ENCODE measurements at regions not wholly inside any gene's neighbourhood (a gene's known extent, or its start where the extent isn't known, plus 50 kb on each side); places are given as distances from the start of the nearest gene placed in this dataset.

DNA sequence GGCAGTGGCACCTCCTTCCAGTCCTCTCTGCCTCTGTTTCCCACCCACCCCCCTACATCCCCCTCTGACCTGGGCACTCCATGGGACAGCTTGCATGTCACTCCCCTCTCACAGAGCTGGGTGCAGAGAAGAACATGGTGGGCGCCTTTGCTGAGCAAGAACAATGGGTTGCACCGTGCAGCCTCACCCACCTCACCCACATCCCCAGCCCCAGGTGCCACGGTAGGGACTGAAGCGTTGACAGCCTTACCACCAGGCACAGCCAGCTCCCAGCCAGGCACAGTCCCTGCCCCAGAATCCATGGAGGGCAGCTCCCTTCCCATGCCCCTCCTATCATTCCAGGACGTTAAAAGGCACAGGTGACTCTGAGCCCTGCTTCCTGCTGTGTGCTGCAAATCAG, 93.1 kb upstream of the VSTM2B start:
- no peak for DNase-seq

DNA sequence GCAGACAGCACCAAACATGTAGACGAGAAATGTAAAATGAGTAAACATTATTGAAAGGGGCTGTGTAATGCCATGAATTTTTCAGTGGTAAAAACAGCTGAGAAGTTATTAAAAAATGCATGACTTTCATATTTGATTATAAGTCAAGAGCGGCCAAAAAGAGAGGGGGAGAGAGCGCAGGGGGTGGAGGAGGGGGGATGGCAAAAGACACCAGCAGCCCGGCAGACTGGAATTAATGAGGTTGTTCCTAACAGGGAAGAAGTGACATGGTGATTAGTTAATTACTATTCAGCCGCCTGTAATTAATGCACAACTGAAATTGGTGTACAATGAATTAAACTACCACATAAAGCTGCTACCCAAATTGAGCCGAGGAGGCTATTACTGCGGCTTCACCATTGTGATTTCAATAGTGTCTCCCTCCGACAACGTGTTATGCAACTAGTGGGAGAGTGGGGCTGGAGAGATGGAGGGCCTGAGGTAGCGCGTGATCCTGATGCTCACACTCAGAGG, 89.1 kb upstream of the VSTM2B start:
- DNase-seq = no peak

DNA sequence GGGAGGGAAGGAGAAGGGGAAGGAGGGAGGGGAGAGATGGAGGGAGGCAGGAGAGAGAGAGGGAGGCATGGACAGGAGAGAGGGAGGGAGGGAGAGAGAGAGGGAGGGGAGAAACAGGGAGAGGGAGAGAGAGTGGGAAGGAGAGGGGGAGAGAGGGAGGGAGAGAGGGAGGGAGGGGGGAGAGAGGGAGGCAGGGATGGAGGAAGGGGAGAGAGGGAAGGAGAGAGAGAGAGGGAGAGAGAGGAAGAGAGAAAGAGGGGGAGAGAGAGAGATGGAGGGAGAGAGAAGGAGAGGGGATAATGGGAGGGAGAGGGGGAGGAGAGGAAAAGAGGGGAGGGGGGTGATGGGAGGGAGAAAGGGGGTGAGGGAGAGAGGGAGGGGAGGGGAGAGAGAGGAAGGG, 86.8 kb upstream of the VSTM2B start:
- DNase-seq = no peak

DNA sequence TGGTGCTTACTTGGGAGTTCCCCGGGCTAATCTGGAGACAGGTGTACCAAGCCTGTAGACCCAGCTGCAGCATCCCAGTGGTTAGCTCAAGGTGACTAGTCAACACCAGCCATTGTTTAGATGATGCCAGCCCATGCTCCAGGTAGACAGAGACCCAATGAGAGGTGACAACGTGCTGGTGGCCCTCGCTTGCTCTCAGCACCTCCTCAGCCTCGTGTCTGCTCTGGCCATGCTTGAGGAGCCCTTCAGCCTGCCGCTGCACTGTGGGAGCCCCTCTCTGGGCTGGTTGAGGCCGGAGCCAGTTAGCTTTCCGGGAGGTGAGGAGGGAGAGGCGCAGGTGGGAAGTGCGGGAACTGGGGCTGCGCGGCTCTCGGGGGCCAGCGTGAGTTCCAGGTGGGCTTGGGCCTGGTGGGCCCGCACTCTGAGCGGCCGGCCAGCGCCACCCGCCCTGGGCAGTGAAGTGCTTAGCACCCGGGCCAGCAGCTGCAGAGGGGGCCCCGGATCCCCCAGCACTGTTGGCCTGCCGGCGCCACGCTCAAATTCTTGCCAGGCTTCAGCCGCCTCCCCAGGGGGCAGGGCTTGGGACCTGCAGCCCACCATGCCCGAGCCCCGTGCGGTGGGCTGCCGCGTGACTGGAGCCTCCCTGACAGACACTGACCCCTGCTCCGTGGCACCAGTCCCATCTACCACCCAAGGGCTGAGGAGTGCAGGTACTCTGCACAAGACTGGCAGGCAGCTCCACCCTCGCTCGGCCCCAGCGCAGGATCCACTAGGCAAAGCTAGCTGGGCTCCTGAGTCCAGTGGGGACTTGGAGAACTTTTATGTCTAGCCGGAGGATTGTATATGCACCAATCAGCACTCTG, 85.9 kb upstream of the VSTM2B start:
- no peak for DNase-seq

DNA sequence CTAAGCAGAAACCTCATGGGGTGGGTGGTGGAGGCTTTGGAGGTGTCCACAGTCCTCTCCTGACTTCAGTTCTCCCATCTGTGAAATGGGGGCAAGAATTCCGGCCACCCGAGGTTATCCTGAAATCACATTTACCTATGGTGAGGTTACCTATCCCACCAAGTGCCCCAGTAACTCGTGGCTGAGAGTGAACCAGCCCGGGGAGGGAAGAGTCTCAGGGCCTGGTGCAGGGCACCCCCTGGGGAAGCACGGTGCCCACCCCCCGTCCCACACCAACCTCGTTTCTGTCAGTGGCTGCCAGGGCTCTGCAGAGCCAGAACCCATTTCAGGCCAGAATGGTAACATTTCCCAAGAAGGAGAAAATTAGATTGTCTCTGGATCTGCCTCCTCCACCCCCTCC, 83.7 kb upstream of the VSTM2B start:
- DNase-seq = no peak

DNA sequence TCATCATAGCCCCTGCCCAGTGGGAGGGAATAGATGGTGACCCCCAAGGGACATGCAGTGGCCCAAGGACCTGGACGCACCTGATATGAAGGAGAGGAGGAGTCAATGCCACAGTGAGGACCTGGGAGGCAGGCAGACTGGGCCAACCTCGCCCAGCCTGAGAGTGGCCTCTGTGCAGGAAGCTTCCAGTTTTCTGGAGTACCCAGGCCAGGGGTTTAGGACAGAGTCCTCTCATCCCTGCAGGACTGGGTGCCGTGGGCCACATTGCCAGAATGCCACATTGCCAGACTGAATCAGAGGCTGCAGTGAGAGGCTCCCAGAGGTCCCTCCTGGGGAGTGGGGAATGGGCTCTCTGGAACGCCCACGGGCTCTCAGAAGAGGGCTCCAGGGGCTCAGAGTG, 82.9 kb upstream of the VSTM2B start:
- no peak for DNase-seq

DNA sequence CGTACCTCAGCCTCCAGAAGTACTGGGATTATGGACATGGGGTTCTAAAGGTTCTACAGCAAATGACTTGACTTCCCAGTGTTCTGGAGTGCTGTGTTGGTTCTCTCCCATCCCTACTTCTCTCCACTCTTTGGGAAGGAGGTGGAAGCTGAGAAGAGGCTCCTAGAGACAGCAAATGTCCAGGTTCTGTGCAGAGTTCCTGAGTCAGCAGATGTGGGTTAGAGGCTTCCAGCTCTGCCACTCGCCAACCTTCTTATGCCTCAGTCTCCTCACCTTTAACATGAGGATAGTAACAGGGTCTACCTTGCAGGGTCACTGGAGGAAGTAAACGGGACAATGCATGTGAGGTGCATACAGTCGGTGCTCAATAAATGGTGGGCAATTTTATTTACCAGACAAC, 80.5 kb upstream of the VSTM2B start:
- no peak for DNase-seq

DNA sequence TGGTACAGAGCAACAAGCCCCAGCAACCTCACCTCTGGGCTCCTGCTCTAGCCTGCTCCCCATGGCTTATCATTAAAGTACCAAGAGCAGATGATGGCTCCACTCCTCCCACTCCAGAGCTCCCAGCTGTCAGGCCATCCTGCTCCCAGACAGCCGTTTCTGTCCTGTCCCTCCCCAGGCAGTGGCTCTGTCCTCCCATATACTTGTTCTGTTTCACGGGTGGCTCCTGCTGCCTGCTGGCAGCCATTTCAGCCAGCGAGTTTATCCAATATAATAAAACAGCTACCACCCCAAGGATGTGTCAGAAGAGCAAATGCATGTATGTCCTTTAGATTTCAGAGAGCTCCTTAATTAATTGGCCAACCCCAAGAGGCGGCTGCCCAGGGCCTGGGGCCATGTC, 79.4 kb upstream of the VSTM2B start:
- no peak for DNase-seq

DNA sequence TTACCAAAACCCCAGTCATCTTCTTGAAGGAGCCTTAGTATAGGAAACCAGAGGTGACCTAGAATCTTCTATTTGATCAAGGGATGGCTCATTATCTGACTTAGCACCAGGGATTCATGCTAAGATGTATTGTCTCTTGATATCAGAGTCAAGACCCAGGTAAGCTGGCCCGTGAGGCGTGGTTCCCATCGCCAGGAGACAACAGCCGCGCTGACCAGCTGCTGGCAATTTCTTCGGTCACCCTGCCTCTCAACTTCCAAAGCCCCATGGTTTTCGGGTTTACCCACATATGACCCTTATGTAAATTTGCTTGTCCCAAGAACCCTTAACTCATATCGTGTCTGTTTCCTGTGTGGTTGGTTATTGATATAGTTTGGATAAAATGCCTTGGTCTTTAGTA, 77.7 kb upstream of the VSTM2B start:
- DNase-seq = no peak

DNA sequence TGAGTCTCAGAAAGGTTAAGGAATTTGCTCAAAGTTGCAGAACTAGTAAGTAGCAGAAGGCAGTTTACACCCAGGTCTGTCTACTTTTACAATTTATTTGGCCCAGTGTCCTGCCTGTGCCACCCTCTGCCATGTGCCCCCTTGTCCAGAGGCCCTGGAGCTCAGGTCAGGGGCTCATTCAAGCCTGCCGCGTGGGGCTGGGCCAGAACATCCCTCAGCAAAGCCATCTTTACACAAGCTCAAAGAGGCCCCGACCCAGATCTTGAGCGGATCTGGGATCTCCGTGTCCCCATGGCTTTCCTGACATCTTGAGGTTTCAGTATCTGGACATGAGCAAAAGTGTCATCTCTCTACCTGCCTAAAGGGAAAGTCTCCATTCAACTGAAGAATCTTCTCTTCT, 76.4 kb upstream of the VSTM2B start:
- no peak for DNase-seq

DNA sequence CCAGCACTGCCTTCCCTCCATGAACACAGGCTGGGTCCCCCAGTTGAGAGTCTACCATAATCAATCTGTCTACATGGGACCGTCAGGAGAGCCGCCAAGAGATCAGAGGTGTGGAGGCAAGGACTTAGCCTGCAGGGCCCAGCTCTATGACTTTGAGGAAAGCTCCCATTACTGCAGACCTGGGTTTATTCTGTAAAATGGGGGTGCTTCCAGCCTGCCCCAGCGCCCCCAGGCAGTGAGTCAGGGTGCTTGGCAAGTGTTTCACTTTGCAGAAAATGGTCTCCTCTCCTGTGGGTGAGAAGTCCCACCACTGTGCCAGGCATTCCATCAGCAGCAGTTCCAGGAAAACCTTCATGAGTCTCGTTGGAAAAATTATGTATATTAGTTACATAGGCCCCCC, 75.5 kb upstream of the VSTM2B start:
- DNase-seq = no peak

DNA sequence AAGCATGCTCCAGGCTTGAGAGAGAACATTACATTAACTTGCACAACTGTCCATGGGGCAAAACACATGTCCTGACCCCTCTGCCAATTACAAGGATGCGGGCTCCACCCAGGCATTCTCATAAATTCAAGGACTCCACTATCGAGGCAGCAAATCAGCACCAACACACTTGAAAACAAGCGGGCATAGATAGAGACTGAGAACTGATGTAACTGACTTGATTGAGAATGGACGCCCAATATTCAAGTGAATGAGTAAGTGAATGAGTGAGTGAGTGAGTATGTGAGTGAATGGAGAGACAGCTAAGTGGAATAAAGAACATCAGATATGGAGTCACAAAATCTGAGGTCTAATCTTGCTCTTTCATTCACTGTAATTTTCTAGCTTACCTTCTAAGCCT, 75.0 kb upstream of the VSTM2B start:
- no peak for DNase-seq

DNA sequence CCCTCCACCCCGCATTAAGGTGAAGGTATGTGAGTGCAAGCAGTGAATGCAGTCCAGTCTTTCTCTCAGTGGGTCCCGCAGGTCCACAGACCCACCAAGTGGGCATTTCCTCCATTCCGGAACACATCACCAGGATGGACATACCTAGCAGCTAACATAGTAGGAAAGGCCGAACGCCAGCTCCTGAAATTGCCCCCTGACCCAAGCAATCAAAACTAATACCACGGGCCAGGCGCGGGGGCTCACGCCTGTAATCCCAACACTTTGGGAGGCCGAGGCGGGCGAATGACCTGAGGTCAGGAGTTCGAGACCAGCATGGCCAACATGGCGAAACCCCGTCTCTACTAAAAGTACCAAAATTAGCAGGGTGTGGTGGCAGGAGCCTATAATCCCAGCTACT, 71.7 kb upstream of the VSTM2B start:
- no peak for DNase-seq

DNA sequence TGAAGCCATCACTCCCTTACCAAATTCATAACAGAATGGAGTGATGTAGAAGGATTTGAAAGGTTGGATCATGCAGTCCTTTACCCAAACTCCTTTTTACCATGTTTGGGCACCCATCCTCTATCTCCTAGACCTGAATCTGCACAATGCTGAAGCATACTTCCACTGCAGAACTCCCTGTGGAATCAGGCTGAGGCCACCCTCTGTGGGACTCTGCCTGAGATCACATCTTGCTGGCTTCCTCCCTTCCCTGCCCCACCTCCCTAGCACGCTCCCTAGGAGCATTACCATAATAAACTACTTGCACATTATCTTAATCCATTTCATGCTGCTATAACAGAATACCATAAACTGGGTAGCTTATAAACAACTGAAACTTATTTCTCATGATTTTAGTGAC, 68.4 kb upstream of the VSTM2B start:
- DNase-seq = no peak

DNA sequence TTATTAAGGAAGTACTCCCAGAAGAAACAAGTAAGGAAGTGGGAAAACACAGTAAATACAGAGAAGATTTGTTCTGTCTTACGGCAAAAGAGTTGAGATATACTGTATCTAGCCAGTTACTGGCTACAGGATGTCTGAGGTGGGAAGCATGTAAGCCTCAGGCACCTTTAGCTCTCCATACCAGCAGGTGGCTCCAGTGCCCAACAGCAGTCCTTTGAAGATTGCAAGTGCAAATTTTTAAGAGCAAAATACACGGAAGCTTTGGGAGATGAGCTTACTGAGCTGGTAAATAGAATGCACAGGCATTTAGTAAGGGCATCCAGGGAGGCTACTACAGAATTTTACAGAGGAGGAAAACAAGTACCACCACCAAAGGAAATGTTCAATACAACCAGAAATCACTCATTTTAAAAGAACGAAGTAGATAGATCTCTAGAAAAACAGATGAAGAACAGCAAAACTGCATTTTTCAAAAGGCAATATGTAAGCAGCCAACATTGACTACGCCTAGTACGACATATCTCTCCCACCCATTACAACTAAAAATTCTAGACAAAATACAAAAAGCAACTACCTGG, 57.9 kb upstream of the VSTM2B start:
- no peak for DNase-seq

DNA sequence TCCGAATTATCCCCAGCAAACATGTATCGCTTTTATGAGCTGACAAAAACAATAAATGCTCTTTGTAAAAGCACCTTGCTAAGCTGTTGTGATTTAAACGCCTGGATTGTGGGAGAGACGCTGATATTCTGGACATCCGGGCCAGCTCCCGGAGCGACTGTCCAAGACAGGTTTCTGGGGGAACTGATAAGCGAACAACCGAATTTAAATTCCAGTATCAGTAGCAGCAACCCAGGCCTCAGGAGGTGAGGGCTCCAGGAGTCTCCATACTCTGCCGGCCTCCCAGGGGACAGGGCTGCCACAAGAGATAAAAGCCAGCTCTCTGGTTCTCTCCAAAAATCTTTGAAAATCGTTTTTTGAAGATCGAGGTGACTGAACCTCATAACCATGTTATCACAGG, 50.3 kb upstream of the VSTM2B start:
- no peak for DNase-seq
